ENCODE measurements at regions not wholly inside any gene's neighbourhood (a gene's known extent, or its start where the extent isn't known, plus 50 kb on each side); places are given as distances from the start of the nearest gene placed in this dataset.
"Not testable (repeated sequence)": the region's sequence is repeated elsewhere in the genome, so short reads cannot be mapped to it uniquely, and the experiment has no call there.

DNA sequence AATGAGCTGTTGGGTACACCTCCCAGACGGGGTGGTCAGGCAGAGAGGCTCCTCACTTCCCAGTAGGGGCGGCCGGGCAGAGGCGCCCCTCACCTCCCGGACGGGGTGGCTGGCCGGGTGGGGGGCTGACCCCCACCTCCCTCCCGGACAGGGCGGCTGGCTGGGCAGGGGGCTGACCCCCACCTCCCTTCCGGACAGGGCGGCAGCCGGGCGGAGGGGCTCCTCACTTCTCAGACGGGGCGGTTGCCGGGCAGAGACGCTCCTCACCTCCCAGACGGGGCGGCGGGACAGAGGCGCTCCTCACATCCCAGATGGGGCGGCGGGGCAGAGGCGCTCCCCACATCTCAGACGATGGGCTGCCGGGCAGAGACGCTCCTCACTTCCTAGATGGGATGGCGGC, 105.6 kb upstream of the ALDH1A3 start:
- TF ChIP-seq, protein P1, sequence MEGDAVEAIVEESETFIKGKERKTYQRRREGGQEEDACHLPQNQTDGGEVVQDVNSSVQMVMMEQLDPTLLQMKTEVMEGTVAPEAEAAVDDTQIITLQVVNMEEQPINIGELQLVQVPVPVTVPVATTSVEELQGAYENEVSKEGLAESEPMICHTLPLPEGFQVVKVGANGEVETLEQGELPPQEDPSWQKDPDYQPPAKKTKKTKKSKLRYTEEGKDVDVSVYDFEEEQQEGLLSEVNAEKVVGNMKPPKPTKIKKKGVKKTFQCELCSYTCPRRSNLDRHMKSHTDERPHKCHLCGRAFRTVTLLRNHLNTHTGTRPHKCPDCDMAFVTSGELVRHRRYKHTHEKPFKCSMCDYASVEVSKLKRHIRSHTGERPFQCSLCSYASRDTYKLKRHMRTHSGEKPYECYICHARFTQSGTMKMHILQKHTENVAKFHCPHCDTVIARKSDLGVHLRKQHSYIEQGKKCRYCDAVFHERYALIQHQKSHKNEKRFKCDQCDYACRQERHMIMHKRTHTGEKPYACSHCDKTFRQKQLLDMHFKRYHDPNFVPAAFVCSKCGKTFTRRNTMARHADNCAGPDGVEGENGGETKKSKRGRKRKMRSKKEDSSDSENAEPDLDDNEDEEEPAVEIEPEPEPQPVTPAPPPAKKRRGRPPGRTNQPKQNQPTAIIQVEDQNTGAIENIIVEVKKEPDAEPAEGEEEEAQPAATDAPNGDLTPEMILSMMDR (IDR thresholded peaks at IDR 0.05; ENCODE audit: low read depth, low read length) = not testable (repeated sequence)
- not testable (repeated sequence) for TF ChIP-seq POLR2A (IDR thresholded peaks at IDR 0.05; ENCODE audit: extremely low read depth, insufficient read length); MYC (IDR thresholded peaks at IDR 0.05; ENCODE audit: low read depth, low read length)
- TF ChIP-seq, protein P2, sequence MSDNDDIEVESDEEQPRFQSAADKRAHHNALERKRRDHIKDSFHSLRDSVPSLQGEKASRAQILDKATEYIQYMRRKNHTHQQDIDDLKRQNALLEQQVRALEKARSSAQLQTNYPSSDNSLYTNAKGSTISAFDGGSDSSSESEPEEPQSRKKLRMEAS (IDR thresholded peaks at IDR 0.05; ENCODE audit: low read depth, low read length) = not testable (repeated sequence)
